Neural progenitor cell (in vitro differentiated cells): ENCODE measurements at regions not wholly inside any gene's neighbourhood (a gene's known extent, or its start where the extent isn't known, plus 50 kb on each side); places are given as distances from the start of the nearest gene placed in this dataset.

ENCODE experiments used
- CTCF ChIP-seq: fragments of 200-600 bp; sonication (generic); IDR thresholded peaks from 2 replicates; pipeline ENCODE4 v1.5.1; 2017; ENCODE audit warnings: antibody characterized with exemption, mild to moderate bottlenecking
- EZH2 ChIP-seq: fragments of 200-600 bp; sonication (generic); IDR thresholded peaks from 2 replicates; pipeline ENCODE4 v1.6.1; 2017; ENCODE audit warnings: antibody characterized with exemption, mild to moderate bottlenecking, moderate library complexity
- EZH2phosphoT487 ChIP-seq: fragments of 200-600 bp; sonication (generic); IDR thresholded peaks from 2 replicates; pipeline ENCODE4 v1.6.1; 2017; ENCODE audit warnings: antibody characterized with exemption

GRCh38 chr18:14922965-14923565 is 175.1 kb downstream of the ANKRD30B start:
- TF ChIP-seq CTCF, result no peak
- TF ChIP-seq EZH2, result no peak
- TF ChIP-seq EZH2phosphoT487, result no peak
